ENCODE measurements at regions not wholly inside any gene's neighbourhood (a gene's known extent, or its start where the extent isn't known, plus 50 kb on each side); places are given as distances from the start of the nearest gene placed in this dataset.

DNA sequence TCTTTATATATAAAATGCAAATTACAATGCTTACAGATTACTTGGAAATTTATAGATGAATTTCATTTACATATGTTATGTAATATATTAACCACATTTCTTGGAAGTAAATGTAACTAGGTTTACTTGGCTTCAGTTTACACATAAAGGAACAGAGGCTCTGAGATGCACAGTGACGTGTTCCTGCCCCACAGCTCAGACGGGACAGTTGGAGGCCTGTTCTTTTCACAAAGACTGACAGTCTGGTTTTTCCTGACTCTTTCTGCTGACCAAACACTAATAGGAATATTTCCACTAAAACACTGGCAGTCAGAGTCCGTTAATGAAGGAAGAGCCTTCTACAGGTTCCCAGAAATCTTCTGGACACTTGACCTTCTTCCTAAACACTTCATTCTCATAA lies 336.1 kb downstream of the MFSD1 start:
- no peak for DNase-seq

GRCh38 chr3:159139326-159139725 lies 337.5 kb downstream of the MFSD1 start:
- DNase-seq = no peak

- no peak for DNase-seq
Observed at GRCh38 chr3:159144472-159144871, 342.6 kb downstream of the MFSD1 start.

- DNase-seq = no peak
Observed at GRCh38 chr3:159144891-159145290, 343.0 kb downstream of the MFSD1 start.

GRCh38 chr3:159146392-159146791 lies 344.5 kb downstream of the MFSD1 start:
- no peak for DNase-seq

DNA sequence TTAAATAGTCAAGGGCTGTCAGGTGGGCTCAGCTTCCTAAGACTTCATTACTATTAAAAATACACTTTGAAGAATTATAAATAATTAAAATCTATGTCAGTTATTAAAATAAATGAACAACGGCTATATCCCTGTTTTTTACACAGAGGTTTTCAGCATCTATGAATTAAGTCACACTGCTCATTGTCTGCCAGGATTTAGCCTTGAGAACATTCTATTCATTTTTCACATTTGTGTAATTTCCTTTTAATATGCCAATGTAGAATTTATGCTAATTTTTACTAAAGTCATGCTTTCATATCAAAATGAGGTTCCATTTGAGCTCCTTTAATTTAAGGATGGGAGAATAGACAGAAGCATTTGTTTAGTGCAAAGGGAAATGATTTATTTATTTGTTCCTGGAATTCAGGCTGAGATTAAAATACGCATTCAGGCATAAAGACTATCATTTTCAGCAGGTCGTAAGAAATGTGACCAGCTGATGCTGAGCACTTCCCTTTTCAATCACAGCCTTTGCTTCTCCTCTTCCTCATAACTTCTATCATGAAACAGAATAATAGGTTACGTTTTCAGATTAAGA lies 345.1 kb downstream of the MFSD1 start:
- no peak for DNase-seq

- DNase-seq = no peak
Observed at GRCh38 chr3:159147813-159148212, 346.0 kb downstream of the MFSD1 start.

GRCh38 chr3:159148466-159148865 lies 346.6 kb downstream of the MFSD1 start:
- no peak for DNase-seq

GRCh38 chr3:159149131-159149530 lies 347.3 kb downstream of the MFSD1 start:
- DNase-seq = no peak

GRCh38 chr3:159149633-159150032 lies 347.8 kb downstream of the MFSD1 start:
- no peak for DNase-seq

DNA sequence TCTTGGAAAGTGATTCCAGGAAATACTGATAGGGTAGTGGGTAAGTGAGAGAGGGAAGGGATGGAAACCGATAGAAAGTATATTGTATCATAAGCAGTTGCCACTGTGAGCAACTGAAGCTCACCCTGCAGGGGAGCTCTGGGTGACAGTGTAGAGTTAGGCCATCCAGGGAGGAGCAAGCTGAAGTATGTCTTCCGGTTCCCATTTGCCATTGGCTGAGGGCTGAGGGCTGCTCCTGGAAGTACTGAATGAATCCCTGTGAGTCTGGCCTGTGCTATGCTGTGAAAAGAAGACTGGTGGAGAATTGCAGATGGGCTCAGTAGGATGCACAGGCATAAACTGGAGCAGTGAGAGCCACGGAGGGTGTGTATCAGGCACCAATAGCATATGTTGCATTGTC lies 348.3 kb downstream of the MFSD1 start:
- no peak for DNase-seq

DNA sequence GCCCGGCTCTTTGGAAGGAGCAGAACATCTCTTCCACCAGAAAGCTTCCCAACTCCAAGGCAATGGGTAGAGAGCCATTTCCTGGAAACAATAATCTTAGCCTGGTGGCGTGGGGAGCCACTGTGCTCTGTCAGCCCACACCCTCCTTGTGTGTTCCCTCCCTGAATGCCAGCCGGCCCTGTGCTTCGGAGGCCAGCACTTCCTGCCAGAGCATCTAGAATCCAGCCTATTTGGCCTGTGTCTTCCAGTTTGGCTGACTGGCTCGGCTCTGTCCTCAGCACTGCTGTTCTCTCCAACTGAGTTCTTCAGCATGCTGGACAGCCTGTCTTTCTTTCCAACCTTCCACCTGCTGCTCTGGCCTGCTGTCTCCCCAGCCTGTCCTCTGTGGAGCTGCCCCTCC lies 349.3 kb downstream of the MFSD1 start:
- no peak for DNase-seq

GRCh38 chr3:159157275-159157674 lies 355.4 kb downstream of the MFSD1 start:
- no peak for DNase-seq

- DNase-seq = no peak
Observed at GRCh38 chr3:159158213-159158612, 356.4 kb downstream of the MFSD1 start.

GRCh38 chr3:159158801-159159200 lies 356.9 kb downstream of the MFSD1 start:
- DNase-seq = no peak

- DNase-seq = no peak
Observed at GRCh38 chr3:159159546-159159945, 357.7 kb downstream of the MFSD1 start.

DNA sequence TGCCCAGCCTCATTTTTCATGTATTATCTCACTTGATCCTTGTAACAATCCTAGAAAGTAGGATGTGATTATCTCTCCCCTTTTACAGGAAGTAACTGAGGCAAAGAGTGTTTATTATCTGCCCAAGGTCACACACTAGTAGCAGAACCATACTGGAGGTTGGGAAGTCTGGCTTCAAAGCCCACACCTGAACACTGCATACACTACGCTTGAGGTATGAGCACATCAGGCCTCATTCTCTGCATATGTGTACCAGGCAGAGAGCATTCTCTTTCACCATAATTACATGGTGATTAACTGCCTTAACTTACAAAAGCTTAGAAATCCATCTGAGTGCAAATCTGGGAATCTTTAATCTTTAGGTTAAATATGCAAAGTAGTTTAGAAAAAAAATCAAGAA lies 361.8 kb downstream of the MFSD1 start:
- no peak for DNase-seq

DNA sequence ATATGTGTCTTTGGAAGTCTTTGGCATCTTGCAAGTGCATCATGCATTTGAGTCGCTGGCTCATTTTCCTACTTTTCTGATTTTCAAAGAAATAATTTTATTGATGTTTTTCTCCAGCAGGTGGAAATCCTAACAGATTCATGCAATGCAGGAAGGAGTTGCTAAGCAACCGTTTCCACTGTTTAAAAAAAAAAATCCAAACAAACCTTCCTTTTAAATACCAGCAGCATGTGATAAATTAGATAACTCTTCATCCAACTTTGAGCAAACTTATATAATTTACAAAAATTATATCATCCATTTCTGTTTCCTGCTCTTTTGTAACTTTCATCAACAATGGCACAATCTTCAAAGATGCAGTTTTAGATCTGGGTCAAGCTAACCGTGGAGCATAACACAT lies 364.1 kb downstream of the MFSD1 start:
- no peak for DNase-seq

DNA sequence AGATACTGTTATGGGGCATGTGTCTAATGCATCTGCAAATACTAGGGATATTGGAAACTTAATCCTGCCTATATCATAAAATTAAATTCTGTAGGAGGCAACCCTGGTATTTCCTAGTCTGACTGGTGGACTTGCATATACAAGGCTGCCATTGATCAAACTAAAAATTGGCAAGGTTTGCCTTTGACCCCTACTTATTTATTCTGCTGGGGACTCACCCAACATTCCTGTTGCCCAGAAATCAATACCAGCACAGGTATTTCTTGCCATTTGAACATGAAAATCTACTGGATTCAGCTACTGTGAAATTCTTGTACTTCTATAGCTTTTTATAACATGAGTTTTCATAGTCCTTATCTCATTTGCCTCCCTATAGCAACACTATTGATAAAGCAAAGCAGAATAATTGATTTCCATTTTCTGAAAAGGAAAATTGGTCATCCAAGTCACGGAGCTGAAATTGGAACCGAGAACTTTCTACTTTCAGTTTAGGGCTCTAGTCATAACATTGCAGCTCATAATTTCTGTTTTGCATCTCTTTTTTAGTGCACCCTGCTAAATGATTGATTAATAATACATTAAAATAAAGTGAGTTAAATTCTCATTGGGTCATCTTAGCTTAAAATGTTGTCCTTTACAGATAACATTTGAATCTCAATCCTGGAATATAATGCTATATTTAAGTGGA lies 365.2 kb downstream of the MFSD1 start:
- no peak for DNase-seq

DNA sequence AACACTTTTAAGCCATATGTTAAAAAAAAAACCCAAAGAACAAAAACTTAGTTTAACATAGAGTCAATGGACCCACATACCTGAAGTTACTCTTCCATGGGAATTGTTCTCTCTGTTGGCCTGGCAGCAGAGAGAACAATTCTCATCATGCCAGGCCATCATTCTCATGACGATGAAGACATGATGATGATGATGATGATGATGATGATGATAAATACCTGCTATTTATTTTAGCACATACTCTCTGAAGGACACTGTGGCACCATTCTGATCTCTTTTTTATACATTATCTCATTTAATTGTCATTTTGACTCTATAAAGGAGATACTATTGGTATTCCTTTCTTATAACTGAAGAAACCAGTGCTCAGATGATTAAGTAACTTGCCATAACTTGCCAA lies 366.9 kb downstream of the MFSD1 start:
- no peak for DNase-seq

DNA sequence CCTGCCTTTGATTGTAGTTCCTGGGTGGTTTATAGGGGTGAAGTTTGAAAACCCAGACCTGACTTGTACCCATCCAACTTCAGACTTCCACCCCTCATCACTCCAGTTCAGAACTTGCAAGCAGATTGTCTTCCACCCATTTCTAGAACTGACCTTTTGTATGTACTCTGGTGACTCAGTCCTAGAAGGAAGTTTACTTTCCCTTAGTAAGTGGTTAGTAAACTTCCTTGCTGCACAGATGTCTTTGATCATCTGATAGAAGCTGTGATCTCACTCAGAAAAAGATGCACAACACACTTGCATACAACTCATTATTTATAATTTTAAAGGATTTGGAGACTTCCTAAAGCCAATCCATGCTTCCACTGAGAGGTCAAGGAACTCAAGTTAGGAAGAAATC lies 368.0 kb downstream of the MFSD1 start:
- DNase-seq = no peak

DNA sequence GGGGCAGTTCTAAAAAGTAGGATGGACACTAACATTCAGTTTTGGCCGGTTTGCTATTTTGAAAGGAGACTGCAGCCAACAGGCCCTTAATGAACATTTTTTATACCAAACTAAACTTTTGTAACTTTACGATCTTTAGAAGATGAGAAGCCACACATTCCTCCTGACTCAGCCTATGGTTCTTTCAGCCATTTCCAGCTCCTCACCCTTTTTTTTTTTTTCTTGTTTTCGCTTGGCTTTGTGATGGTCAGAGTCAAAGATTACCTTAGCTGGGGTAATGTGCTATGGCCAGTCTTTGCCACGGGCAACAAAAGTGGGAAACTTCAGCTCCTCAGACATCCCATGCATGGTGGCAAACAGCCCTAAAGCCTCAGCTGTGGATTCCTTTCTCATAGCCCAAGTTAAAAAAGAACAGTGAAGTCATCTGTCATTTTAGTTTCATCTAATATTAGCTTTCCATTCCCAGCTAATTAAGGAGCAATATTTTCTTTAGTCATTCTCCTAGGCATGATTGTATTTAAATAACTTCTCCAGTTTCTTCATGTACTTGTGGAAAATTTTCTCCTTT lies 368.7 kb downstream of the MFSD1 start:
- no peak for DNase-seq

DNA sequence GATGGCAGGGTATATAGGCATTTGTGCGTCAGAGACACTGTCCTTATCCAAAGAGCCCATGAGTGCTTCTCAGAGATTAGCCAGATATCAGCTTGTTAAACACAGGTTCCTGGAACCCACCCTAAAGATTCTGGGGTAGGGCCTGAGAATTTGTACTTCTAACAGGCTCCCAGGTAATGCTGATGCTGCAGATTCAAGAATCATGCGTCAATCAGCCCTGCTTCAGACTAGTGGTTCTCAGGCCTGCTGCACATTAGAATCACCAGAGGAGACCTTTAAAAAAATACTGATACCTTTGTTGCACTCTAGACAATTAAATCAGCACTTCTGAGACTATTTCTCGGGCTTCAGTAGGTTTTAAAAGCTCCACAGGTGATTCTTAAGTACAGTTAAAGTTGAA lies 369.5 kb downstream of the MFSD1 start:
- no peak for DNase-seq

DNA sequence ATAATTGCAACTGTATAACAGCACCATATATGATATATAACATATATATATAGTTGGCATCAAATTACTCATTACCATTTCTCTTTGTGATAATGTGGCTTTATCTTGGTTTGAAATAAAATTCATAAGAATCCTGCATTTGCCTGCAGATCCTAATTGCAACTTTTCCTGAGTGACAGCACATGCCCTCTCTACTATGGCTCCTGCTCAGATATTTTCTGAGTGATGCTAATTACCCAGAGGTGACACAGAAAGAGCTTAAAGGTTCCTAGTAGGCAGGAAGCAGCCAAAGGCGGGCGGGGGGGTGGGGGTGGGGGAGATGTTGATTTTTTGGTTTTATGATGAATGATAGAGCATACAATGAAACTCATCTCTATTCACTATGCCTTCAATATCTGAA lies 370.6 kb downstream of the MFSD1 start:
- no peak for DNase-seq

All from stimulated activated CD4-positive, alpha-beta T cell treated with anti-CD3 and anti-CD28 coated beads, Interleukin-2, amount 100 ng/mL, for 24 hours (primary cell).